Activated CD4-positive, alpha-beta T cell treated with anti-CD3 and anti-CD28 coated beads, Interleukin-2, amount 50 U/mL, for 48 hours (primary cell): ENCODE measurements at regions not wholly inside any gene's neighbourhood (a gene's known extent, or its start where the extent isn't known, plus 50 kb on each side); places are given as distances from the start of the nearest gene placed in this dataset.
"Not testable (repeated sequence)": the region's sequence is repeated elsewhere in the genome, so short reads cannot be mapped to it uniquely, and the experiment has no call there.

Source experiments
- DNase-seq, 2 experiments: peaks; one replicate each; pipeline ENCODE4 v3.0.0-alpha.2; 2020

- DNase-seq, result no peak
These were observed 51.0 kb upstream of the PHF24 start for GRCh38 chr9:34907044-34907443.

- DNase-seq, result peak; percentile 84 to 85
These were observed 58.4 kb upstream of the PHF24 start for GRCh38 chr9:34899535-34900158.

- DNase-seq, result no peak
These were observed 59.2 kb upstream of the PHF24 start for GRCh38 chr9:34898846-34899245.

GRCh38 chr9:34896112-34896511 lies 62.0 kb upstream of the PHF24 start:
- no peak for DNase-seq

- DNase-seq, result no peak
These were observed 65.2 kb upstream of the PHF24 start for GRCh38 chr9:34892886-34893285.

GRCh38 chr9:34891386-34891785 lies 66.7 kb upstream of the PHF24 start:
- DNase-seq, result no peak

GRCh38 chr9:34887841-34888240 lies 70.2 kb upstream of the PHF24 start:
- DNase-seq, result no peak

GRCh38 chr9:34884747-34885189 lies 73.3 kb upstream of the PHF24 start:
- peak; percentile 36 to 55 for DNase-seq

- no peak for DNase-seq
These were observed 82.0 kb upstream of the PHF24 start for GRCh38 chr9:34876096-34876495.

GRCh38 chr9:34869390-34869789 lies 88.7 kb upstream of the PHF24 start:
- DNase-seq, result no peak

GRCh38 chr9:34866614-34867013 lies 91.5 kb upstream of the PHF24 start:
- no peak for DNase-seq

GRCh38 chr9:34863426-34863825 lies 94.7 kb upstream of the PHF24 start:
- no peak for DNase-seq

- DNase-seq, result no peak
These were observed 95.2 kb upstream of the PHF24 start for GRCh38 chr9:34862836-34863235.

- no peak for DNase-seq
These were observed 96.0 kb upstream of the PHF24 start for GRCh38 chr9:34862043-34862442.

- DNase-seq, result not testable (repeated sequence)
These were observed 103.1 kb upstream of the PHF24 start for GRCh38 chr9:34855016-34855415.

GRCh38 chr9:34830068-34830467 lies 120.1 kb upstream of the CCL21 start:
- no peak for DNase-seq

- no peak for DNase-seq
These were observed 117.1 kb upstream of the CCL21 start for GRCh38 chr9:34826999-34827538.

- no peak for DNase-seq
These were observed 115.8 kb upstream of the CCL21 start for GRCh38 chr9:34825775-34826174.

- DNase-seq, result no peak
These were observed 113.8 kb upstream of the CCL21 start for GRCh38 chr9:34823778-34824177.

GRCh38 chr9:34810187-34810524 lies 100.2 kb upstream of the CCL21 start:
- DNase-seq, result no peak

GRCh38 chr9:34809504-34810186 lies 99.7 kb upstream of the CCL21 start:
- DNase-seq, result no peak

GRCh38 chr9:34802916-34803315 lies 93.0 kb upstream of the CCL21 start:
- no peak for DNase-seq

GRCh38 chr9:34797367-34797766 lies 87.4 kb upstream of the CCL21 start:
- no peak for DNase-seq

- no peak for DNase-seq
These were observed 87.0 kb upstream of the CCL21 start for GRCh38 chr9:34796924-34797323.

- DNase-seq, result no peak
These were observed 83.5 kb upstream of the CCL21 start for GRCh38 chr9:34793428-34793827.
